IMR-90 (cell line): ENCODE measurements at regions not wholly inside any gene's neighbourhood (a gene's known extent, or its start where the extent isn't known, plus 50 kb on each side); places are given as distances from the start of the nearest gene placed in this dataset.
A peak's percentile ranks its signal among the peaks of the same experiment; 100 is the strongest.

Experiments used
- ATAC-seq: fragments of 200-7000 bp; cut with Tn5 transposase; 2 replicates; pipeline ENCODE4 v1.9.1; 2020; ENCODE audit warnings: low read depth, mild to moderate bottlenecking, moderate library complexity
- BruUV-seq: library from RNA; stranded (reverse); fragments of 400-500 nt; replicated peaks from 2 replicates; lab custom pipeline; 2021; lab: Mats Ljungman, UMichigan
- CTCF ChIA-PET: fragments of 300-600 bp; formaldehyde crosslinking; extraction: SDS; loops from one replicate; lab custom pipeline; 2021; ENCODE audit warnings: antibody characterized with exemption; lab: Yijun Ruan, JAX
- POLR2A ChIA-PET: fragments of 300-600 bp; sonication (Branson Sonifier 250); formaldehyde crosslinking; loops from one replicate; lab custom pipeline; 2022; ENCODE audit warnings: antibody characterized with exemption; ENCODE audit not compliant: unreplicated experiment; lab: Charles Lee
- DNase-seq: peaks from one replicate; pipeline ENCODE4 v3.0.0; 2013
- H2AFZ ChIP-seq: replicated peaks from 2 replicates; pipeline ENCODE3; 2013; ENCODE audit warnings: low read length, mild to moderate bottlenecking; ENCODE audit not compliant: poor library complexity
- H2AK5ac ChIP-seq: 2 replicates; pipeline ENCODE4 v1.6.1; 2013; ENCODE audit warnings: low read depth, low read length, inconsistent platforms
- H2AK9ac ChIP-seq: replicated peaks from 2 replicates; pipeline ENCODE3; 2013; ENCODE audit warnings: mild to moderate bottlenecking, low read depth, low read length, moderate library complexity; ENCODE audit not compliant: poor library complexity
- H2BK120ac ChIP-seq: 2 replicates; pipeline ENCODE4 v1.6.1; 2013; ENCODE audit warnings: low read depth, low read length, inconsistent platforms
- H2BK15ac ChIP-seq: 3 replicates; pipeline ENCODE4 v1.6.1; 2013; ENCODE audit warnings: low read depth, low read length, inconsistent platforms
- H2BK20ac ChIP-seq: 2 replicates; pipeline ENCODE4 v1.6.1; 2013; ENCODE audit warnings: low read depth, mild to moderate bottlenecking, inconsistent platforms, low read length, moderate library complexity
- H2BK5ac ChIP-seq: 2 replicates; pipeline ENCODE4 v1.6.1; 2013; ENCODE audit warnings: mild to moderate bottlenecking, low read depth, low read length, inconsistent platforms; ENCODE audit not compliant: poor library complexity, severe bottlenecking
- H3K14ac ChIP-seq: replicated peaks from 2 replicates; pipeline ENCODE4 v1.6.1; 2013; ENCODE audit warnings: low read depth, low read length, inconsistent platforms
- H3K18ac ChIP-seq: 2 replicates; pipeline ENCODE4 v1.6.1; 2013; ENCODE audit warnings: low read depth, low read length, control low read depth
- H3K23ac ChIP-seq: 2 replicates; pipeline ENCODE4 v1.6.1; 2013; ENCODE audit warnings: low read depth, low read length, inconsistent platforms
- H3K27ac ChIP-seq: 2 replicates; pipeline ENCODE4 v1.5.1; 2013; ENCODE audit warnings: mild to moderate bottlenecking, control low read depth, low read length; ENCODE audit not compliant: insufficient read depth
- H3K27me3 ChIP-seq: 2 replicates; pipeline ENCODE4 v1.6.1; 2013; ENCODE audit warnings: low read length; ENCODE audit not compliant: control insufficient read depth, insufficient read depth
- H3K36me3 ChIP-seq: 2 replicates; pipeline ENCODE4 v1.6.1; 2013; ENCODE audit warnings: low read length, mixed read lengths; ENCODE audit not compliant: control insufficient read depth, insufficient read depth
- H3K4ac ChIP-seq: 2 replicates; pipeline ENCODE4 v1.6.1; 2013; ENCODE audit warnings: low read depth, low read length, inconsistent platforms
- H3K4me1 ChIP-seq: 2 replicates; pipeline ENCODE4 v1.6.1; 2013; ENCODE audit warnings: low read length, mixed read lengths; ENCODE audit not compliant: control insufficient read depth, insufficient read depth
- H3K4me2 ChIP-seq: 2 replicates; pipeline ENCODE4 v1.6.1; 2013; ENCODE audit warnings: low read depth, mild to moderate bottlenecking, control low read depth, low read length, moderate library complexity
- H3K4me3 ChIP-seq: 2 replicates; pipeline ENCODE4 v1.5.1; 2013; ENCODE audit warnings: low read depth, mild to moderate bottlenecking, control low read depth, low read length, moderate library complexity; ENCODE audit not compliant: insufficient read depth
- H3K56ac ChIP-seq: 2 replicates; pipeline ENCODE4 v1.6.1; 2013; ENCODE audit warnings: low read length, inconsistent platforms; ENCODE audit not compliant: insufficient read depth; ENCODE audit errors: extremely low read depth
- H3K79me1 ChIP-seq, 2 experiments: 2 replicates each; pipeline ENCODE4 v1.6.1; 2013; ENCODE audit warnings: low read length in 2 of 2, inconsistent platforms in 1 of 2, low read depth in 1 of 2
- H3K9ac ChIP-seq: 2 replicates; pipeline ENCODE4 v1.6.1; 2013; ENCODE audit warnings: low read depth, low read length, control low read depth
- H3K9me1 ChIP-seq: 2 replicates; pipeline ENCODE4 v1.6.1; 2013; ENCODE audit warnings: low read length, inconsistent platforms; ENCODE audit not compliant: insufficient read depth
- H3K9me3 ChIP-seq: 2 replicates; pipeline ENCODE4 v1.6.1; 2013; ENCODE audit warnings: low read length; ENCODE audit not compliant: control insufficient read depth, insufficient read depth
- H4K20me1 ChIP-seq: 2 replicates; pipeline ENCODE4 v1.6.1; 2013; ENCODE audit warnings: low read length, inconsistent platforms; ENCODE audit not compliant: insufficient read depth
- H4K5ac ChIP-seq: 2 replicates; pipeline ENCODE4 v1.6.1; 2013; ENCODE audit warnings: mild to moderate bottlenecking, low read depth, low read length, control low read depth
- H4K8ac ChIP-seq, 2 experiments: 2 replicates each; pipeline ENCODE4 v1.6.1; 2013; ENCODE audit warnings: low read depth in 2 of 2, low read length in 2 of 2, control low read depth in 1 of 2, inconsistent platforms in 1 of 2
- H4K91ac ChIP-seq: 2 replicates; pipeline ENCODE4 v1.6.1; 2013; ENCODE audit warnings: low read depth, low read length, inconsistent platforms; ENCODE audit not compliant: insufficient read depth
- CEBPB ChIP-seq: IDR thresholded peaks from 2 replicates; pipeline ENCODE4 v1.6.1; 2012; ENCODE audit warnings: low read depth, low read length, improper control_type of control experiment
- CHD1 ChIP-seq: IDR thresholded peaks from 2 replicates; pipeline ENCODE4 v1.6.1; 2012; ENCODE audit warnings: low read depth, low read length, improper control_type of control experiment
- ELK1 ChIP-seq: fragments of 150-350 bp; IDR thresholded peaks from 2 replicates; pipeline ENCODE4 v1.6.1; 2016; ENCODE audit warnings: low read depth, mild to moderate bottlenecking, low read length, moderate library complexity, borderline replicate concordance
- FOS ChIP-seq: fragments of 150-350 bp; IDR thresholded peaks from 2 replicates; pipeline ENCODE4 v1.6.1; 2016; ENCODE audit warnings: low read depth, low read length
- MAFK ChIP-seq: IDR thresholded peaks from 2 replicates; pipeline ENCODE4 v1.6.1; 2012; ENCODE audit warnings: low read depth, low read length, improper control_type of control experiment
- MAZ ChIP-seq: IDR thresholded peaks from 2 replicates; pipeline ENCODE4 v1.6.1; 2012; ENCODE audit warnings: low read depth, mild to moderate bottlenecking, low read length, improper control_type of control experiment, moderate library complexity, borderline replicate concordance
- RAD21 ChIP-seq: IDR thresholded peaks from 2 replicates; pipeline ENCODE4 v1.6.1; 2012; ENCODE audit warnings: low read length, improper control_type of control experiment
- RCOR1 ChIP-seq: IDR thresholded peaks from 2 replicates; pipeline ENCODE4 v1.6.1; 2012; ENCODE audit warnings: mild to moderate bottlenecking, low read length, improper control_type of control experiment; ENCODE audit not compliant: insufficient replicate concordance
- SMC3 ChIP-seq: fragments of 150-350 bp; IDR thresholded peaks from 2 replicates; pipeline ENCODE4 v1.6.1; 2016; ENCODE audit warnings: low read depth, mild to moderate bottlenecking, antibody characterized with exemption, low read length, moderate library complexity
- WGBS, 2 experiments: methylation state at CpG; one replicate each; pipeline versions ENCODE4 v1.1.5 to v1.1.7; 2013; ENCODE audit warnings: missing lambda C conversion rate in 2 of 2; ENCODE audit not compliant: insufficient read length in 1 of 2; ENCODE audit errors: extremely low coverage in 2 of 2; 5-methylcytosine and 5-hydroxymethylcytosine counted together
- dilution Hi-C: fragments of 300-500 bp; cut with HindIII; formaldehyde crosslinking; loops from one replicate; pipeline ENCODE4 v1.14.3; 2018; ENCODE audit warnings: low sequenced_read_pairs; ENCODE audit not compliant: unreplicated experiment
- in situ Hi-C: fragments of 300-500 bp; cut with MboI; formaldehyde crosslinking; loops from 3 replicates; pipeline ENCODE4 v1.14.3; 2019; ENCODE audit warnings: low sequenced_read_pairs, inconsistent platforms, mixed read lengths
- intact Hi-C: fragments of 100-400 bp; cut with micrococcal nuclease; formaldehyde crosslinking; loops from 2 replicates; pipeline ENCODE4 v1.10.0; 2022
- TF ChIP-seq, protein P1 (sequence below): conservative IDR thresholded peaks from 2 replicates; pipeline ENCODE4 v1.5.1; 2012; ENCODE audit warnings: mild to moderate bottlenecking, low read depth, low read length, improper control_type of control experiment
- TF ChIP-seq, protein P2 (sequence below): fragments of 150-350 bp; IDR thresholded peaks from 2 replicates; pipeline ENCODE4 v1.6.1; 2017; ENCODE audit warnings: mild to moderate bottlenecking, antibody characterized with exemption, low read length, low read depth

DNA sequence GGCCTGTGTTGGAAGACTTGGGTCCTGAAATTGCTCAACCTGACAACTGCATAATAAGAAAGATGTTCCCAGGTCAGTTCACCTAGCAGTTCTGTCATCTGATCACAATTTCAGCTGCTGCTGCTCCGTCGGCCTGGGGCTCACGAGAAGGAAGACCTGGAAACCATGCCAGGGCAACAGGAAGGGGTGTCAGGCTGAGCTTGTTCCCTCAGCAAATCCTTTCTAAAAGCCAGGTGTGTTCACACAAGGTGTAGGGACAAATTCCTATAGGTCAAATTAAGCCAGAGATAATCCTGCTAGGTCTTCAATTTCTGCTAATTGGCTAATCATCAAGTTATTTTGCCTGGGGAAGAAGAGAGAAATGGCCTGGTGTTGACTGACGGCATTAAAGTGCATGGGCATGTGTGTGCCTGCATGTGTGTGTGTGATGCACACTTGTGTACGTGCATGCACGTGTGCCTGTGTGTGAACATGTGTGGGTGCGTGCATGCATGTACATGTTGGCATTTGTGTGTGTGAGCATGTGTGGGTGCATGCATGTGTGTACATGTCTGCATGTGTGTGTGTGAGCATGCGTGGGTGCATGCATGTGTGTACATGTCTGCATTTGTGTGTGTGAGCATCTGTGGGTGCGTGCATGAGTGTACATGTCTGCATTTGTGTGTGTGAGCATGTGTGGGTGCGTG, 178.6 kb downstream of the TMEM18 start:
- Histone ChIP-seq H2BK5ac (no peak overlapping the region), H3K4ac (no peak overlapping the region), H3K4me3 (no peak overlapping the region), H2AFZ (no peak overlapping the region), H4K8ac (no peak overlapping the region), H4K91ac (no peak overlapping the region), H4K5ac (no peak overlapping the region), H3K23ac (no peak overlapping the region), H3K9me1 (no peaks in the 10 kb centered on the region), H3K14ac (no peak overlapping the region), H3K9ac (no peak overlapping the region), H2AK5ac (no peak overlapping the region), H2BK20ac (no peak overlapping the region), H2BK120ac (no peak overlapping the region), H2BK15ac (no peak overlapping the region), H4K20me1 (no peaks in the 10 kb centered on the region), H3K9me3 (peaks cover 42% of the 10 kb centered on the region), H3K79me1 (no peaks in the 10 kb centered on the region), H3K56ac (no peak overlapping the region), H3K4me1 (no peaks in the 10 kb centered on the region), H3K36me3 (no peaks in the 10 kb centered on the region), H3K4me2 (no peak overlapping the region), H2AK9ac (no peak overlapping the region), H3K27me3 (no peaks in the 10 kb centered on the region), H3K18ac (no peak overlapping the region), H3K27ac (no peak overlapping the region)
- no peak for TF ChIP-seq CEBPB
- TF ChIP-seq RCOR1, result no peak
- TF ChIP-seq ELK1, result no peak
- no peak for TF ChIP-seq MAFK
- no peak for TF ChIP-seq CHD1
- no peak for TF ChIP-seq SMC3
- TF ChIP-seq, protein P1, sequence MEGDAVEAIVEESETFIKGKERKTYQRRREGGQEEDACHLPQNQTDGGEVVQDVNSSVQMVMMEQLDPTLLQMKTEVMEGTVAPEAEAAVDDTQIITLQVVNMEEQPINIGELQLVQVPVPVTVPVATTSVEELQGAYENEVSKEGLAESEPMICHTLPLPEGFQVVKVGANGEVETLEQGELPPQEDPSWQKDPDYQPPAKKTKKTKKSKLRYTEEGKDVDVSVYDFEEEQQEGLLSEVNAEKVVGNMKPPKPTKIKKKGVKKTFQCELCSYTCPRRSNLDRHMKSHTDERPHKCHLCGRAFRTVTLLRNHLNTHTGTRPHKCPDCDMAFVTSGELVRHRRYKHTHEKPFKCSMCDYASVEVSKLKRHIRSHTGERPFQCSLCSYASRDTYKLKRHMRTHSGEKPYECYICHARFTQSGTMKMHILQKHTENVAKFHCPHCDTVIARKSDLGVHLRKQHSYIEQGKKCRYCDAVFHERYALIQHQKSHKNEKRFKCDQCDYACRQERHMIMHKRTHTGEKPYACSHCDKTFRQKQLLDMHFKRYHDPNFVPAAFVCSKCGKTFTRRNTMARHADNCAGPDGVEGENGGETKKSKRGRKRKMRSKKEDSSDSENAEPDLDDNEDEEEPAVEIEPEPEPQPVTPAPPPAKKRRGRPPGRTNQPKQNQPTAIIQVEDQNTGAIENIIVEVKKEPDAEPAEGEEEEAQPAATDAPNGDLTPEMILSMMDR, result no peak
- TF ChIP-seq FOS, result no peak
- TF ChIP-seq MAZ, result no peak
- TF ChIP-seq RAD21, result no peak
- TF ChIP-seq, protein P2, sequence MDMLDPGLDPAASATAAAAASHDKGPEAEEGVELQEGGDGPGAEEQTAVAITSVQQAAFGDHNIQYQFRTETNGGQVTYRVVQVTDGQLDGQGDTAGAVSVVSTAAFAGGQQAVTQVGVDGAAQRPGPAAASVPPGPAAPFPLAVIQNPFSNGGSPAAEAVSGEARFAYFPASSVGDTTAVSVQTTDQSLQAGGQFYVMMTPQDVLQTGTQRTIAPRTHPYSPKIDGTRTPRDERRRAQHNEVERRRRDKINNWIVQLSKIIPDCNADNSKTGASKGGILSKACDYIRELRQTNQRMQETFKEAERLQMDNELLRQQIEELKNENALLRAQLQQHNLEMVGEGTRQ, result no peak
- dilution Hi-C loops, result no loop called here
- in situ Hi-C loops, result no loop called here
- ATAC-seq (no peak), DNase-seq (peak; percentile 0)
- intact Hi-C loops, result no loop called here
- CTCF ChIA-PET, result no interaction called here
- WGBS, 2 experiments, result 66% methylated on average over 5 of the region's 10 CpGs; no CpG with 5 or more reads in 1 of the 2 experiments
- POLR2A ChIA-PET, result no interaction called here
- no TSS peak for BruUV-seq
